ENCODE measurements at regions not wholly inside any gene's neighbourhood (a gene's known extent, or its start where the extent isn't known, plus 50 kb on each side); places are given as distances from the start of the nearest gene placed in this dataset.

DNA sequence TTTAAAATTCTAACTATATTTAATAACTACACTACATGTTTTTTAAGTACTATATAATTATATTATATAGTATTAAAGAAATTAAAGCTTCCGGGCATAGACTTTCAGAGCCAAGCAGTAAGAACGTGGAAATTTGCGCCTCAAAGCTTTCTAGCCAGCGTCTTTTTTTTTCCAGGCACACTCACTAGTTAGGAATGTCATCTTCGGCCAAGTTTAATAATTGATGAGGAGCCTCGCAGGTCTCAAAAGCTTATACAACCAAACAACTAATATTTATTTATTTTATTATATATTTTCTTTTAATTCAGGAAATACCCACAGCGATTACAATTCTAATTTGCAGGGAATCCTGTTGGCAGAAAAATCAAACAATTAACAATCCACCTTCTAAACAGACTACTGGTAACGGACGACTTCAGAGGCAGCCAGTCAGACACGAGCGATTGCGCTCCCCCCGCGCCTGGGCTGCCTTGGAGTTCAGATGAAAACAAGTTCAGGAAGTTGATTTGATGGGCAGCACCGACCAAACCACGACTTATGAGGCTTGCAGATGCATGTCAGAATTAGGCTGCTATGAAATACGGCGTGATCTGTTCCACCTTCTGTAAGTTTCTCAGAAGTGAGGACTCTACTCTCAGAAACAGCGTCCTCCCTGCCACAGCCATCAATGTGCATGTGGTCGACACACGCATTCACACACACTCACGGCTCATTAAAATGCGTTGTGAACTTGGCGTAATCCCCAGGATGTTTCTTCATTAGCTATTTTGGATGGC is 431.8 kb upstream of the MGMT start:
- TF ChIP-seq, protein P1, sequence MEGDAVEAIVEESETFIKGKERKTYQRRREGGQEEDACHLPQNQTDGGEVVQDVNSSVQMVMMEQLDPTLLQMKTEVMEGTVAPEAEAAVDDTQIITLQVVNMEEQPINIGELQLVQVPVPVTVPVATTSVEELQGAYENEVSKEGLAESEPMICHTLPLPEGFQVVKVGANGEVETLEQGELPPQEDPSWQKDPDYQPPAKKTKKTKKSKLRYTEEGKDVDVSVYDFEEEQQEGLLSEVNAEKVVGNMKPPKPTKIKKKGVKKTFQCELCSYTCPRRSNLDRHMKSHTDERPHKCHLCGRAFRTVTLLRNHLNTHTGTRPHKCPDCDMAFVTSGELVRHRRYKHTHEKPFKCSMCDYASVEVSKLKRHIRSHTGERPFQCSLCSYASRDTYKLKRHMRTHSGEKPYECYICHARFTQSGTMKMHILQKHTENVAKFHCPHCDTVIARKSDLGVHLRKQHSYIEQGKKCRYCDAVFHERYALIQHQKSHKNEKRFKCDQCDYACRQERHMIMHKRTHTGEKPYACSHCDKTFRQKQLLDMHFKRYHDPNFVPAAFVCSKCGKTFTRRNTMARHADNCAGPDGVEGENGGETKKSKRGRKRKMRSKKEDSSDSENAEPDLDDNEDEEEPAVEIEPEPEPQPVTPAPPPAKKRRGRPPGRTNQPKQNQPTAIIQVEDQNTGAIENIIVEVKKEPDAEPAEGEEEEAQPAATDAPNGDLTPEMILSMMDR (IDR thresholded peaks at IDR 0.05; ENCODE audit: control extremely low read depth, extremely low read depth), result no peak
- ATAC-seq (ENCODE audit: insufficient read depth, low FRiP score) (no peak), DNase-seq (no peak)
- no peak overlapping the region for H3K27ac ChIP-seq (ENCODE audit: low read depth in 1 of 2, low read length in 1 of 2)
- H3K4me1 ChIP-seq (ENCODE audit: control insufficient read depth in 5 of 5, insufficient read depth in 5 of 5, low read length in 5 of 5), result peaks cover 0 to 5% (median 2%) of the 10 kb centered on the region in 5 donors
- H3K36me3 ChIP-seq (ENCODE audit: control insufficient read depth in 4 of 4, insufficient read depth in 4 of 4, low read length in 4 of 4), result no peaks in the 10 kb centered on the region
- peaks cover 0 to 4% (median 0%) of the 10 kb centered on the region in 4 donors for H3K9me3 ChIP-seq (ENCODE audit: control insufficient read depth in 4 of 4, insufficient read depth in 3 of 4, low read length in 3 of 4)
- H3K27me3 ChIP-seq (ENCODE audit: control insufficient read depth in 3 of 3, insufficient read depth in 3 of 3, low read length in 2 of 3), result peaks cover 0 to 65% (median 62%) of the 10 kb centered on the region in 3 donors
- no peak overlapping the region for H3K4me3 ChIP-seq
- WGBS, 2 donors, result 12 to 23% methylated on average over 24 of the region's 24 CpGs
- no peak overlapping the region for H3K9ac ChIP-seq (ENCODE audit: insufficient read depth in 1 of 2, low read length in 2 of 2)

DNA sequence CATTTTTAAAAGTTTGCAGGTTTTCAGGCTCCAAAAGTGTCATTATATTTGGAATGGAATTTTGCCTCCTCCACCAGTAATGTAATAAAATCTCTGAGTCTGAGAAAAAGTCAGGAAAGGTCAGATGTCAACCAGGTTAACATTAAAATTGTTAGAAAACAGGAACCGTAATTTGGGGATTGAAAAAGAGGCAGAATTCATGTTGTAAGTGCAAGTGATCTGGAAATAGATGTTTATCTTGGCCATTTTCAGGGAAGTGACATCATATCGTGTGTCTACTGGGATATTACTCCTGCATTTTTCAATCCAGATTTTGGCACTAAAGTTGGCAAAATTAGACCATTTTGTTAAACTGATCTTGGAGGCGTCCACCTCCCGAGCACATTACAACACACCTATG is 428.5 kb upstream of the MGMT start:
- ATAC-seq (ENCODE audit: insufficient read depth, low FRiP score) (no peak), DNase-seq (no peak)
- H3K4me1 ChIP-seq (ENCODE audit: control insufficient read depth in 5 of 5, insufficient read depth in 5 of 5, low read length in 5 of 5), result peaks cover 0 to 5% (median 2%) of the 10 kb centered on the region in 5 donors
- 74% methylated on average over 4 of the region's 4 CpGs; no CpG with 5 or more reads in 1 of the 2 donors for WGBS, 2 donors
- H3K9me3 ChIP-seq (ENCODE audit: control insufficient read depth in 4 of 4, insufficient read depth in 3 of 4, low read length in 3 of 4), result peaks cover 0 to 6% (median 0%) of the 10 kb centered on the region in 4 donors
- H3K36me3 ChIP-seq (ENCODE audit: control insufficient read depth in 4 of 4, insufficient read depth in 4 of 4, low read length in 4 of 4), result no peaks in the 10 kb centered on the region
- H3K27ac ChIP-seq (ENCODE audit: low read depth in 1 of 2, low read length in 1 of 2), result no peak overlapping the region
- no peak overlapping the region for H3K9ac ChIP-seq (ENCODE audit: insufficient read depth in 1 of 2, low read length in 2 of 2)
- H3K27me3 ChIP-seq (ENCODE audit: control insufficient read depth in 3 of 3, insufficient read depth in 3 of 3, low read length in 2 of 3), result peaks cover 0 to 46% (median 44%) of the 10 kb centered on the region in 3 donors
- TF ChIP-seq, protein P1 (IDR thresholded peaks at IDR 0.05; ENCODE audit: control extremely low read depth, extremely low read depth), result no peak
- H3K4me3 ChIP-seq, result no peak overlapping the region

DNA sequence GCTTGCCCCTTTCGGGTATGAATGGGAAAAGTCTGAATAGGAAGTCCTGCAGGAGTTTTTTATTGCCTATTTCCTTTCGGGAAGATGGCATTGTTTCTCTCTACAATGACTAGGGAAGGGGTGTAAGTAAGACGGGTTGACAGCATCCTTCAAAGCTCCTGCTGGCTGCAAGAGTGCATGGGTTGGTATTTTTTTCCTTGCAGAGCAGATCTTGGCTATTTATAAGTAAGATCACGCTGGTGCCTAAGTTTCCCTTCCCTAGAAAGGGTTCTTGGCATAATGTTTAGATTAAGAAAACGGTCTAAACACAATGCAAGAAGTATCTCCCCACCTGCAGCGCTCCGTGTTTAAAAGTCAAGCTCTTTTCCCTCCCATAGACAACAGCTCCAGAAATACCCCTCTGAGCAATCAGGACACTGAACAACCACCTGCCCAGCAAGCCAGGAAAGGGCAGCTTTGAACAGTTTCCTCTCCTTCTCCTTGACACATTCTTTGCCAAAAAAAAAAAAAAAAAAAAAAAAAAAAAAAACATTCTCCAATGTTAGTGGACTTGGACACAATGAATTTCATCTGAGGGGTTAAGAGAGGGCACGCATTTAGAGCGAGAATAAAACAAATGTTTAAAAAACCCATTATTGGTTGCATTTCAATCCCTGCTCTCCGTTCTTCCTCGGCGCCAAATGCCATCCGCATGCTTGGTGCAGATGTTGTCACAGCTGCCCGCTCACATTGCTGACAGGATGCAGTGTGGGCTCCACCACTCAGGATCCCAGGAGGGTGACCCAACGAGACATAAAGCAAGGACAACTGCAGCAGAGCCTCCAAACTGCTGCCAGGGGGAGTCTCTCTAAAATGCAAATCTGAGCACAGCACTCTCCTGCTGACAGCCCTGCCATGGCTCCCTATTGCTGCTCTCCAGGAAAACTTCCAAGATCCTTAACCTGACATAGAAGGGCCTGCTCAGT is 427.4 kb upstream of the MGMT start:
- no peak for DNase-seq
- no peak for ATAC-seq (ENCODE audit: insufficient read depth, low FRiP score)
- TF ChIP-seq, protein P1 (IDR thresholded peaks at IDR 0.05; ENCODE audit: control extremely low read depth, extremely low read depth), result no peak
- 57 to 61% methylated on average over 15 of the region's 15 CpGs for WGBS, 2 donors
- Histone ChIP-seq H3K9me3 (ENCODE audit: control insufficient read depth in 4 of 4, insufficient read depth in 3 of 4, low read length in 3 of 4) (peaks cover 0 to 6% (median 0%) of the 10 kb centered on the region in 4 donors), H3K27me3 (ENCODE audit: control insufficient read depth in 3 of 3, insufficient read depth in 3 of 3, low read length in 2 of 3) (peaks cover 0 to 45% (median 34%) of the 10 kb centered on the region in 3 donors), H3K4me3 (no peak overlapping the region), H3K27ac (ENCODE audit: low read depth in 1 of 2, low read length in 1 of 2) (no peak overlapping the region), H3K36me3 (ENCODE audit: control insufficient read depth in 4 of 4, insufficient read depth in 4 of 4, low read length in 4 of 4) (no peaks in the 10 kb centered on the region), H3K9ac (ENCODE audit: insufficient read depth in 1 of 2, low read length in 2 of 2) (no peak overlapping the region), H3K4me1 (ENCODE audit: control insufficient read depth in 5 of 5, insufficient read depth in 5 of 5, low read length in 5 of 5) (peaks cover 0 to 5% (median 2%) of the 10 kb centered on the region in 5 donors)

All from lung (tissue), 11 donors.